Ishikawa (cell line): ENCODE measurements at regions not wholly inside any gene's neighbourhood (a gene's known extent, or its start where the extent isn't known, plus 50 kb on each side); places are given as distances from the start of the nearest gene placed in this dataset.

ENCODE experiments used
- CEBPB ChIP-seq: IDR thresholded peaks from 2 replicates; pipeline ENCODE4 v1.6.1; 2012
- CREB1 ChIP-seq: IDR thresholded peaks from 2 replicates; pipeline ENCODE4 v1.6.1; 2012; ENCODE audit warnings: low read depth
- EGR1 ChIP-seq: IDR thresholded peaks from 2 replicates; pipeline ENCODE4 v1.6.1; 2012
- EP300 ChIP-seq: IDR thresholded peaks from 2 replicates; pipeline ENCODE4 v1.6.1; 2012; ENCODE audit warnings: borderline replicate concordance
- FOXM1 ChIP-seq: IDR thresholded peaks from 2 replicates; pipeline ENCODE4 v1.6.1; 2012; ENCODE audit warnings: low read depth, borderline replicate concordance
- NFIC ChIP-seq: IDR thresholded peaks from 2 replicates; pipeline ENCODE4 v1.6.1; 2012
- RAD21 ChIP-seq: IDR thresholded peaks from 2 replicates; pipeline ENCODE4 v1.6.1; 2012; ENCODE audit warnings: low read depth
- TAF1 ChIP-seq: IDR thresholded peaks from 2 replicates; pipeline ENCODE4 v1.6.1; 2012; ENCODE audit warnings: low read depth, mild to moderate bottlenecking
- TCF12 ChIP-seq: IDR thresholded peaks from 2 replicates; pipeline ENCODE4 v1.6.1; 2012; ENCODE audit warnings: low read depth
- TEAD4 ChIP-seq: IDR thresholded peaks from 2 replicates; pipeline ENCODE4 v1.6.1; 2012
- YY1 ChIP-seq: IDR thresholded peaks from 2 replicates; pipeline ENCODE4 v1.6.1; 2012; ENCODE audit warnings: low read depth
- ZBTB7A ChIP-seq: IDR thresholded peaks from 2 replicates; pipeline ENCODE4 v1.6.1; 2012; ENCODE audit warnings: low read depth
- TF ChIP-seq, protein P1 (sequence below): IDR thresholded peaks from 2 replicates; pipeline ENCODE4 v1.6.1; 2012; ENCODE audit warnings: low read depth, mild to moderate bottlenecking
- TF ChIP-seq, protein P2 (sequence below): IDR thresholded peaks from 2 replicates; pipeline ENCODE4 v1.6.1; 2012
- TF ChIP-seq, protein P3 (sequence below): IDR thresholded peaks from 2 replicates; pipeline ENCODE4 v1.6.1; 2012

DNA sequence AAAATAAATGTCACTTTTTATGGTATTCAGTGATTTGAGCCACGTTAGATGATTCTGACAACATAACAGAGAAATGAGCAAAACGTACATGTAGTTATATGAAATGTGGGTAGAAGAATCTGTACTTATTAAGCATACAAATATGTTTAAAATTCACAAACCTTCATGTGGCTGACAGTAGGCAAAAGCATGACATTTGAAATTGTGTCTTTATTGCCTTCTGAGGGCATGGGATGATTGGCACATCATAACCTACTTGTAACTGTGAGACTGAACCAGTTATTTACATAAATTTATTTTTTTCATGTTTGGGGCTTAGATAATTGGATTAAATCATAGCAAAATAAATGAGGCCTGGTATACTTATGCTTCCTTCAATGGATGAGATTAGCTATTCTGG, 202.2 kb downstream of the DNAJB9 start:
- no peak for TF ChIP-seq RAD21
- no peak for TF ChIP-seq CEBPB
- TF ChIP-seq CREB1, result no peak
- no peak for TF ChIP-seq FOXM1
- TF ChIP-seq YY1, result no peak
- no peak for TF ChIP-seq TAF1
- TF ChIP-seq, protein P1, sequence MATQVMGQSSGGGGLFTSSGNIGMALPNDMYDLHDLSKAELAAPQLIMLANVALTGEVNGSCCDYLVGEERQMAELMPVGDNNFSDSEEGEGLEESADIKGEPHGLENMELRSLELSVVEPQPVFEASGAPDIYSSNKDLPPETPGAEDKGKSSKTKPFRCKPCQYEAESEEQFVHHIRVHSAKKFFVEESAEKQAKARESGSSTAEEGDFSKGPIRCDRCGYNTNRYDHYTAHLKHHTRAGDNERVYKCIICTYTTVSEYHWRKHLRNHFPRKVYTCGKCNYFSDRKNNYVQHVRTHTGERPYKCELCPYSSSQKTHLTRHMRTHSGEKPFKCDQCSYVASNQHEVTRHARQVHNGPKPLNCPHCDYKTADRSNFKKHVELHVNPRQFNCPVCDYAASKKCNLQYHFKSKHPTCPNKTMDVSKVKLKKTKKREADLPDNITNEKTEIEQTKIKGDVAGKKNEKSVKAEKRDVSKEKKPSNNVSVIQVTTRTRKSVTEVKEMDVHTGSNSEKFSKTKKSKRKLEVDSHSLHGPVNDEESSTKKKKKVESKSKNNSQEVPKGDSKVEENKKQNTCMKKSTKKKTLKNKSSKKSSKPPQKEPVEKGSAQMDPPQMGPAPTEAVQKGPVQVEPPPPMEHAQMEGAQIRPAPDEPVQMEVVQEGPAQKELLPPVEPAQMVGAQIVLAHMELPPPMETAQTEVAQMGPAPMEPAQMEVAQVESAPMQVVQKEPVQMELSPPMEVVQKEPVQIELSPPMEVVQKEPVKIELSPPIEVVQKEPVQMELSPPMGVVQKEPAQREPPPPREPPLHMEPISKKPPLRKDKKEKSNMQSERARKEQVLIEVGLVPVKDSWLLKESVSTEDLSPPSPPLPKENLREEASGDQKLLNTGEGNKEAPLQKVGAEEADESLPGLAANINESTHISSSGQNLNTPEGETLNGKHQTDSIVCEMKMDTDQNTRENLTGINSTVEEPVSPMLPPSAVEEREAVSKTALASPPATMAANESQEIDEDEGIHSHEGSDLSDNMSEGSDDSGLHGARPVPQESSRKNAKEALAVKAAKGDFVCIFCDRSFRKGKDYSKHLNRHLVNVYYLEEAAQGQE, result no peak
- TF ChIP-seq, protein P2, sequence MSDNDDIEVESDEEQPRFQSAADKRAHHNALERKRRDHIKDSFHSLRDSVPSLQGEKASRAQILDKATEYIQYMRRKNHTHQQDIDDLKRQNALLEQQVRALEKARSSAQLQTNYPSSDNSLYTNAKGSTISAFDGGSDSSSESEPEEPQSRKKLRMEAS, result no peak
- no peak for TF ChIP-seq ZBTB7A
- TF ChIP-seq, protein P3, sequence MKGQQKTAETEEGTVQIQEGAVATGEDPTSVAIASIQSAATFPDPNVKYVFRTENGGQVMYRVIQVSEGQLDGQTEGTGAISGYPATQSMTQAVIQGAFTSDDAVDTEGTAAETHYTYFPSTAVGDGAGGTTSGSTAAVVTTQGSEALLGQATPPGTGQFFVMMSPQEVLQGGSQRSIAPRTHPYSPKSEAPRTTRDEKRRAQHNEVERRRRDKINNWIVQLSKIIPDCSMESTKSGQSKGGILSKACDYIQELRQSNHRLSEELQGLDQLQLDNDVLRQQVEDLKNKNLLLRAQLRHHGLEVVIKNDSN, result no peak
- no peak for TF ChIP-seq NFIC
- no peak for TF ChIP-seq EGR1
- no peak for TF ChIP-seq TEAD4
- TF ChIP-seq TCF12, result no peak
- no peak for TF ChIP-seq EP300

DNA sequence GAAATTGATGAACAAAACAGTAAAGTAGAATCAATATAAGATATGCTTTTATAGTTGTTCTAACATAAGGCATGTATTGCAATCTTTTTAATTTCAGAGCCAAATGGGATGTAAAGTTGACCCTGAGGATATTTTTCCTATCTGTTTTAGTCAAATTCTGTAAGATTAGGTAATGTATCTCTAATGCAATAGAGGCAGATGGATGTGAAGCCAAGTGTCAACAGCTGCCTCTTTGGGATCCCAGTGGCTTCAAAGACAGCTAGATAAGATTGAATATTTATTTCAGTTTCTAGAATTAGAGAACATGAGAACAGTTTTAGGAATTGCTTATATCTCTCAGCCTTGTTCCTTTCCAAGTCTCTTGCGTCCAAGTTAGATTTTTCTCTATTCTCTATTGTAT, 208.3 kb downstream of the DNAJB9 start:
- TF ChIP-seq, protein P1, result no peak

DNA sequence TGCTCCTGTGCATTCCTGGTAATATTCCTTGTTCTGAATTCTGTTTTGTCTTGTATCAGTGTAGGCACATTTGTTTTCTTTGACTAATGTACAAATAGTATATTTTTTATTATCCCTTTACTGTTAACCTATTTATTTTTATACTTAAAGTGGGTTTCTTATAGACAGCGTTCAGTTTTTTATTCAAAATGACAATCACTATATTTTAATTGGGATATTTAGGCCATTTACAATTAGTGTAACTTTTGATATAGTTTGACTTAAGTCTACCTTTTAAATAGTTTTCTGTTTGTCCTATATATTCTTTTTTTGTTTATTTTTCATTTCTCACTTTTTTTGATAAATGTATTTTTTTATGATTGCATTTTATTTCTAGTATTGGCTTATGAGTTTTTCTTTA, 219.8 kb downstream of the DNAJB9 start:
- no peak for TF ChIP-seq TCF12
- no peak for TF ChIP-seq CREB1
- no peak for TF ChIP-seq FOXM1
- no peak for TF ChIP-seq EGR1
- no peak for TF ChIP-seq CEBPB
- TF ChIP-seq NFIC, result no peak
- TF ChIP-seq, protein P2, result no peak
- TF ChIP-seq, protein P1, result no peak
- TF ChIP-seq RAD21, result no peak
- no peak for TF ChIP-seq TEAD4
- TF ChIP-seq ZBTB7A, result no peak
- TF ChIP-seq, protein P3, result no peak
- no peak for TF ChIP-seq YY1
- TF ChIP-seq EP300, result no peak

DNA sequence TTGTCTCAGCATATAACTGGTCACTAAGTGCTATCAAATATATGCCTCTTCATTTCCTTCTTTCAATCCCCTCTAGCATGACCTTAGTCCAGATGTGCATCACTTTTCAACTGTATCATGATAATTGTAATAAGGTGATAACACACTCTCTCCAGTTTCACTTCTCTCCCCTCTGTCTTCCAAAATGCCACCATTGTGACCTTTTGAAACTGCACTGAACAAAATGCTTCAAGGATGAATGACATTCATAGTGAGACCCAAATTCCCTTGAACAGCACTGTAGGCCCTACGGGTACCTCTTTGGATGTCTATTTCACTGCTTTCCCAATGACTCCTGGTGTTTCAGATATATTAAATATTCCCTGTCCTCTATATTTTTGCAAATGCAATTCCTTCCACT, 224.8 kb downstream of the DNAJB9 start:
- TF ChIP-seq, protein P2, result no peak

DNA sequence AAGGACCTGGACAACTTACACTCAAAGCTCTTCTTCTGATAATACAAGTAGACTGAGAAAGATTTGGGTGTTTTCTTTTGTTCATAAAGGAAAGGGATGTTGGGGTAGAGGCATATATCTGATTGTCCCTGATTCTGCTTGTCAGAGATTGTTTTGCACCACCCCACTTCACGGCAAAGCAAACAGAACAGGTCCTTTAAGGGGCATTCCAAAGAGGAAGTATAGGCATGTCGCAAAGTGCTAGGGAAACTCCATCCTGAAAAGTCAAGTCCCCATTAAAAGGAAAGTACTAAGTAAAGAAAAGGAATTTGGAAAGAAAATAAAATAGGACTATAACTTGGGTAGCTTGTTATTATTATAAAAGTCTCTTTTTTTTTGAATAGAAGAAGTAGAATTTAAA, 233.0 kb downstream of the DNAJB9 start:
- TF ChIP-seq, protein P1, result no peak
- TF ChIP-seq, protein P2, result no peak
- TF ChIP-seq RAD21 (no peak), EP300 (no peak), CEBPB (no peak), YY1 (no peak), TAF1 (no peak), EGR1 (no peak), CREB1 (no peak), ZBTB7A (no peak), FOXM1 (no peak), TCF12 (no peak), TEAD4 (no peak), NFIC (no peak)
- TF ChIP-seq, protein P3, result no peak
